ENCODE measurements at regions not wholly inside any gene's neighbourhood (a gene's known extent, or its start where the extent isn't known, plus 50 kb on each side); places are given as distances from the start of the nearest gene placed in this dataset.
A peak's percentile ranks its signal among the peaks of the same experiment; 100 is the strongest.
"Not testable (repeated sequence)": the region's sequence is repeated elsewhere in the genome, so short reads cannot be mapped to it uniquely, and the experiment has no call there.

- H3K27me3 Mint-ChIP-seq: no peaks in the 10 kb centered on the region
- POLR2A ChIA-PET (ENCODE audit: partially characterized antibody): no interaction called here
- no peaks in the 10 kb centered on the region for H3K4me1 Mint-ChIP-seq
- DNase-seq: no peak
- Histone ChIP-seq H3K4me1 (ENCODE audit: insufficient read depth, low read length) (no peaks in the 10 kb centered on the region), H3K4me3 (ENCODE audit: low read length in 2 of 2) (no peak overlapping the region), H3K27me3 (ENCODE audit: insufficient read depth, low read length) (no peaks in the 10 kb centered on the region), H3K27ac (ENCODE audit: low read depth, low read length) (no peak overlapping the region), H3K36me3 (ENCODE audit: insufficient read depth, low read length) (no peaks in the 10 kb centered on the region), H3K9me3 (ENCODE audit: control insufficient read depth in 1 of 2, low read length in 2 of 2) (no peaks in the 10 kb centered on the region)
- CTCF ChIA-PET (ENCODE audit: partially characterized antibody): no interaction called here
- peaks cover 0 to 8% (median 4%) of the 10 kb centered on the region in 8 donors for H3K9me3 Mint-ChIP-seq
- no peak overlapping the region for H3K27ac Mint-ChIP-seq
- H3K4me3 Mint-ChIP-seq: no peak overlapping the region
- intact Hi-C loops (cut with micrococcal nuclease): no loop called here
- H3K36me3 Mint-ChIP-seq: no peaks in the 10 kb centered on the region
Observed at GRCh38 chr2:35591886-35592285, 763.7 kb upstream of the CRIM1 start.

GRCh38 chr2:35585972-35586371, 769.6 kb upstream of the CRIM1 start:
- peaks cover 2 to 15% (median 5%) of the 10 kb centered on the region in 8 donors for H3K9me3 Mint-ChIP-seq
- no peak for DNase-seq
- intact Hi-C loops (cut with micrococcal nuclease): no loop called here
- H3K36me3 Mint-ChIP-seq: no peaks in the 10 kb centered on the region
- H3K27me3 ChIP-seq (ENCODE audit: insufficient read depth, low read length): no peaks in the 10 kb centered on the region
- no peaks in the 10 kb centered on the region for H3K4me1 ChIP-seq (ENCODE audit: insufficient read depth, low read length)
- no peak overlapping the region for H3K4me3 Mint-ChIP-seq
- no peak overlapping the region for H3K4me3 ChIP-seq (ENCODE audit: low read length in 2 of 2)
- no peak overlapping the region for H3K27ac ChIP-seq (ENCODE audit: low read depth, low read length)
- ChIA-PET CTCF (ENCODE audit: partially characterized antibody) (no interaction called here), POLR2A (ENCODE audit: partially characterized antibody) (no interaction called here)
- H3K27ac Mint-ChIP-seq: no peak overlapping the region
- H3K9me3 ChIP-seq (ENCODE audit: control insufficient read depth in 1 of 2, low read length in 2 of 2): no peaks in the 10 kb centered on the region
- H3K36me3 ChIP-seq (ENCODE audit: insufficient read depth, low read length): no peaks in the 10 kb centered on the region
- peaks cover 0 to 2% of the 10 kb centered on the region in 2 donors for H3K27me3 Mint-ChIP-seq
- no peaks in the 10 kb centered on the region for H3K4me1 Mint-ChIP-seq

GRCh38 chr2:35582637-35583036, 772.9 kb upstream of the CRIM1 start:
- H3K36me3 Mint-ChIP-seq: no peaks in the 10 kb centered on the region
- POLR2A ChIA-PET (ENCODE audit: partially characterized antibody): no interaction called here
- H3K9me3 ChIP-seq (ENCODE audit: control insufficient read depth in 1 of 2, low read length in 2 of 2): no peaks in the 10 kb centered on the region

GRCh38 chr2:35580956-35581355, 774.6 kb upstream of the CRIM1 start:
- Histone ChIP-seq H3K9me3 (ENCODE audit: control insufficient read depth in 1 of 2, low read length in 2 of 2) (no peaks in the 10 kb centered on the region), H3K4me1 (ENCODE audit: insufficient read depth, low read length) (no peaks in the 10 kb centered on the region), H3K4me3 (ENCODE audit: low read length in 2 of 2) (no peak overlapping the region), H3K36me3 (ENCODE audit: insufficient read depth, low read length) (no peaks in the 10 kb centered on the region), H3K27ac (ENCODE audit: low read depth, low read length) (no peak overlapping the region), H3K27me3 (ENCODE audit: insufficient read depth, low read length) (no peaks in the 10 kb centered on the region)
- Mint-ChIP-seq H3K4me1 (no peaks in the 10 kb centered on the region), H3K9me3 (peaks cover 0 to 5% (median under 1%) of the 10 kb centered on the region in 8 donors), H3K4me3 (no peak overlapping the region), H3K36me3 (no peaks in the 10 kb centered on the region), H3K27ac (peak overlapping the region in 1 of 7 donors; percentile 17), H3K27me3 (peaks cover 0 to 2% of the 10 kb centered on the region in 2 donors)
- POLR2A ChIA-PET (ENCODE audit: partially characterized antibody): no interaction called here
- CTCF ChIA-PET (ENCODE audit: partially characterized antibody): no interaction called here
- no peak for DNase-seq
- intact Hi-C loops (cut with micrococcal nuclease): no loop called here

More at GRCh38 chr2:35582637-35583036, 772.9 kb upstream of the CRIM1 start:
- no peak for DNase-seq
- Histone ChIP-seq H3K36me3 (ENCODE audit: insufficient read depth, low read length) (no peaks in the 10 kb centered on the region), H3K27me3 (ENCODE audit: insufficient read depth, low read length) (no peaks in the 10 kb centered on the region), H3K4me1 (ENCODE audit: insufficient read depth, low read length) (no peaks in the 10 kb centered on the region), H3K27ac (ENCODE audit: low read depth, low read length) (no peak overlapping the region), H3K4me3 (ENCODE audit: low read length in 2 of 2) (no peak overlapping the region)
- peaks cover 0 to 2% of the 10 kb centered on the region in 2 donors for H3K27me3 Mint-ChIP-seq
- CTCF ChIA-PET (ENCODE audit: partially characterized antibody): no interaction called here
- intact Hi-C loops (cut with micrococcal nuclease): no loop called here
- no peak overlapping the region for H3K4me3 Mint-ChIP-seq
- H3K9me3 Mint-ChIP-seq: peaks cover 4 to 15% (median 4%) of the 10 kb centered on the region in 8 donors
- H3K4me1 Mint-ChIP-seq: no peaks in the 10 kb centered on the region
- no peak overlapping the region for H3K27ac Mint-ChIP-seq

- not testable (repeated sequence) for H3K27me3 Mint-ChIP-seq
Observed at GRCh38 chr2:35568574-35568973, 787.0 kb upstream of the CRIM1 start.

GRCh38 chr2:35562488-35562887, 793.1 kb upstream of the CRIM1 start:
- no peak for DNase-seq
- intact Hi-C loops (cut with micrococcal nuclease): no loop called here
- Mint-ChIP-seq H3K27ac (no peak overlapping the region), H3K4me3 (no peak overlapping the region), H3K36me3 (no peaks in the 10 kb centered on the region), H3K27me3 (no peaks in the 10 kb centered on the region), H3K9me3 (peaks cover 0 to 9% (median 1%) of the 10 kb centered on the region in 8 donors), H3K4me1 (no peaks in the 10 kb centered on the region)
- no peaks in the 10 kb centered on the region for H3K27me3 ChIP-seq (ENCODE audit: insufficient read depth, low read length)
- CTCF ChIA-PET (ENCODE audit: partially characterized antibody): no interaction called here
- POLR2A ChIA-PET (ENCODE audit: partially characterized antibody): no interaction called here
- H3K4me1 ChIP-seq (ENCODE audit: insufficient read depth, low read length): no peaks in the 10 kb centered on the region
- H3K36me3 ChIP-seq (ENCODE audit: insufficient read depth, low read length): no peaks in the 10 kb centered on the region
- no peak overlapping the region for H3K4me3 ChIP-seq (ENCODE audit: low read length in 2 of 2)
- no peak overlapping the region for H3K27ac ChIP-seq (ENCODE audit: low read depth, low read length)
- no peaks in the 10 kb centered on the region for H3K9me3 ChIP-seq (ENCODE audit: control insufficient read depth in 1 of 2, low read length in 2 of 2)

More at GRCh38 chr2:35568574-35568973, 787.0 kb upstream of the CRIM1 start:
- H3K27ac ChIP-seq (ENCODE audit: low read depth, low read length); H3K9me3 ChIP-seq (ENCODE audit: control insufficient read depth in 1 of 2, low read length in 2 of 2); DNase-seq; H3K4me1 ChIP-seq (ENCODE audit: insufficient read depth, low read length); H3K36me3 Mint-ChIP-seq; H3K36me3 ChIP-seq (ENCODE audit: insufficient read depth, low read length); H3K4me1 Mint-ChIP-seq; intact Hi-C loops (cut with micrococcal nuclease); POLR2A ChIA-PET (ENCODE audit: partially characterized antibody); H3K4me3 Mint-ChIP-seq; H3K27me3 ChIP-seq (ENCODE audit: insufficient read depth, low read length); H3K27ac Mint-ChIP-seq; H3K4me3 ChIP-seq (ENCODE audit: low read length in 2 of 2); CTCF ChIA-PET (ENCODE audit: partially characterized antibody): not testable (repeated sequence)
- H3K9me3 Mint-ChIP-seq: peaks cover 0 to 13% (median 3%) of the 10 kb centered on the region in 8 donors

- H3K36me3 Mint-ChIP-seq: no peaks in the 10 kb centered on the region
- intact Hi-C loops (cut with micrococcal nuclease): no loop called here
- H3K27me3 Mint-ChIP-seq: no peaks in the 10 kb centered on the region
- H3K27ac Mint-ChIP-seq: no peak overlapping the region
- H3K4me1 Mint-ChIP-seq: no peaks in the 10 kb centered on the region
- Histone ChIP-seq H3K27me3 (ENCODE audit: insufficient read depth, low read length) (no peaks in the 10 kb centered on the region), H3K9me3 (ENCODE audit: control insufficient read depth in 1 of 2, low read length in 2 of 2) (no peaks in the 10 kb centered on the region), H3K4me1 (ENCODE audit: insufficient read depth, low read length) (no peaks in the 10 kb centered on the region), H3K36me3 (ENCODE audit: insufficient read depth, low read length) (no peaks in the 10 kb centered on the region), H3K27ac (ENCODE audit: low read depth, low read length) (no peak overlapping the region), H3K4me3 (ENCODE audit: low read length in 2 of 2) (no peak overlapping the region)
- no peak overlapping the region for H3K4me3 Mint-ChIP-seq
- ChIA-PET POLR2A (ENCODE audit: partially characterized antibody) (no interaction called here), CTCF (ENCODE audit: partially characterized antibody) (no interaction called here)
- DNase-seq: no peak
- peaks cover 0 to 3% (median 0%) of the 10 kb centered on the region in 8 donors for H3K9me3 Mint-ChIP-seq
Observed at GRCh38 chr2:35548171-35548570, 807.4 kb upstream of the CRIM1 start.

- intact Hi-C loops (cut with micrococcal nuclease): no loop called here
- no peaks in the 10 kb centered on the region for H3K9me3 ChIP-seq (ENCODE audit: control insufficient read depth in 1 of 2, low read length in 2 of 2)
- Mint-ChIP-seq H3K4me1 (no peaks in the 10 kb centered on the region), H3K9me3 (peaks cover 0 to 3% (median 0%) of the 10 kb centered on the region in 8 donors), H3K4me3 (no peak overlapping the region), H3K27ac (no peak overlapping the region), H3K27me3 (no peaks in the 10 kb centered on the region), H3K36me3 (no peaks in the 10 kb centered on the region)
- no peaks in the 10 kb centered on the region for H3K27me3 ChIP-seq (ENCODE audit: insufficient read depth, low read length)
- no peak overlapping the region for H3K27ac ChIP-seq (ENCODE audit: low read depth, low read length)
- no peaks in the 10 kb centered on the region for H3K4me1 ChIP-seq (ENCODE audit: insufficient read depth, low read length)
- H3K36me3 ChIP-seq (ENCODE audit: insufficient read depth, low read length): no peaks in the 10 kb centered on the region
- ChIA-PET POLR2A (ENCODE audit: partially characterized antibody) (no interaction called here), CTCF (ENCODE audit: partially characterized antibody) (no interaction called here)
- no peak for DNase-seq
- no peak overlapping the region for H3K4me3 ChIP-seq (ENCODE audit: low read length in 2 of 2)
Observed at GRCh38 chr2:35545301-35545700, 810.3 kb upstream of the CRIM1 start.

Data from CD4-positive, alpha-beta memory T cell (primary cell).